Bone marrow (tissue), 2 donors: ENCODE measurements at regions not wholly inside any gene's neighbourhood (a gene's known extent, or its start where the extent isn't known, plus 50 kb on each side); places are given as distances from the start of the nearest gene placed in this dataset.
"Not testable (repeated sequence)": the region's sequence is repeated elsewhere in the genome, so short reads cannot be mapped to it uniquely, and the experiment has no call there.

Experiments used
- DNase-seq, 2 donors: peaks; one replicate each; lab custom pipeline; 2025; lab: John Stamatoyannopoulos, UW

- no peak for DNase-seq
Measured at GRCh38 chr10:8280946-8281345, 226.5 kb downstream of the GATA3 start.

GRCh38 chr10:8282340-8282739 is 227.9 kb downstream of the GATA3 start:
- no peak for DNase-seq

- no peak for DNase-seq
Measured at GRCh38 chr10:8283166-8283905, 228.8 kb downstream of the GATA3 start.

- no peak for DNase-seq
Measured at GRCh38 chr10:8283986-8284385, 229.5 kb downstream of the GATA3 start.

GRCh38 chr10:8285970-8286369 is 231.5 kb downstream of the GATA3 start:
- DNase-seq = not testable (repeated sequence)

- no peak for DNase-seq
Measured at GRCh38 chr10:8288600-8288999, 234.1 kb downstream of the GATA3 start.

GRCh38 chr10:8289186-8289924 is 234.9 kb downstream of the GATA3 start:
- no peak for DNase-seq

- no peak for DNase-seq
Measured at GRCh38 chr10:8294779-8295178, 240.3 kb downstream of the GATA3 start.

GRCh38 chr10:8295311-8295710 is 240.8 kb downstream of the GATA3 start:
- DNase-seq = no peak

- DNase-seq = no peak
Measured at GRCh38 chr10:8296090-8296733, 241.7 kb downstream of the GATA3 start.

GRCh38 chr10:8296734-8297101 is 242.2 kb downstream of the GATA3 start:
- no peak for DNase-seq

- DNase-seq = no peak
Measured at GRCh38 chr10:8297107-8297506, 242.6 kb downstream of the GATA3 start.

- DNase-seq = no peak
Measured at GRCh38 chr10:8297959-8298358, 243.5 kb downstream of the GATA3 start.

GRCh38 chr10:8298896-8299570 is 244.5 kb downstream of the GATA3 start:
- DNase-seq = no peak

- DNase-seq = no peak
Measured at GRCh38 chr10:8300925-8301324, 246.4 kb downstream of the GATA3 start.

GRCh38 chr10:8301333-8301732 is 246.8 kb downstream of the GATA3 start:
- no peak for DNase-seq

GRCh38 chr10:8301831-8302230 is 247.3 kb downstream of the GATA3 start:
- DNase-seq = no peak

GRCh38 chr10:8302565-8302964 is 248.1 kb downstream of the GATA3 start:
- no peak for DNase-seq

GRCh38 chr10:8304861-8305260 is 250.4 kb downstream of the GATA3 start:
- DNase-seq = no peak

GRCh38 chr10:8305876-8306652 is 251.6 kb downstream of the GATA3 start:
- no peak for DNase-seq

GRCh38 chr10:8306685-8307364 is 252.3 kb downstream of the GATA3 start:
- DNase-seq = no peak
